SK-N-SH (cell line): ENCODE measurements at regions not wholly inside any gene's neighbourhood (a gene's known extent, or its start where the extent isn't known, plus 50 kb on each side); places are given as distances from the start of the nearest gene placed in this dataset.

Experiments used
- CTCF ChIA-PET: fragments of 300-600, 350-600 bp; formaldehyde crosslinking; extraction: SDS; loops from one replicate; lab custom pipeline; 2021; lab: Yijun Ruan, JAX
- POLR2A ChIA-PET: fragments of 350-600 bp; sonication (Branson Sonifier 250); formaldehyde crosslinking; extraction: SDS; loops from one replicate; lab custom pipeline; 2020; ENCODE audit warnings: antibody characterized with exemption, inconsistent platforms; lab: Yijun Ruan, JAX
- DNase-seq: peaks from one replicate; pipeline ENCODE4 v3.0.0; 2012
- H2AFZ ChIP-seq: fragments of 200-600 bp; sonication (generic); 2 replicates; pipeline ENCODE4 v1.8.1; 2016; ENCODE audit warnings: antibody characterized with exemption, mild to moderate bottlenecking, low read depth
- H3F3A ChIP-seq: fragments of 200-600 bp; sonication (generic); replicated peaks from 2 replicates; pipeline ENCODE3; 2016; ENCODE audit warnings: antibody characterized with exemption, mild to moderate bottlenecking; ENCODE audit not compliant: insufficient read depth
- H3K27ac ChIP-seq, 2 experiments: fragments of 200-500 bp in 1 of 2; fragments of 200-600 bp in 1 of 2; sonication (Bioruptor generic) in 1 of 2; sonication (generic), shearing (Covaris generic) in 1 of 2; 2 replicates each; pipeline versions ENCODE4 v1.5.1 to v1.6.1; 2014 to 2016; ENCODE audit warnings: low read depth in 2 of 2, inconsistent platforms in 1 of 2, low read length in 1 of 2, mild to moderate bottlenecking in 1 of 2, mixed read lengths in 1 of 2
- H3K27me3 ChIP-seq: fragments of 200-600 bp; sonication (generic), shearing (Covaris generic); 2 replicates; pipeline ENCODE4 v1.6.1; 2016; ENCODE audit warnings: mixed run types; ENCODE audit not compliant: insufficient read depth
- H3K36me3 ChIP-seq, 2 experiments: fragments of 200-500 bp in 1 of 2; fragments of 200-600 bp in 1 of 2; sonication (Bioruptor generic) in 1 of 2; sonication (generic) in 1 of 2; replicated peaks in 1 of 2; 2 replicates each; pipeline versions ENCODE3 to v1.5.1; 2014 to 2016; ENCODE audit warnings: low read length in 1 of 2, mild to moderate bottlenecking in 1 of 2; ENCODE audit not compliant: insufficient read depth in 2 of 2, control insufficient read depth in 1 of 2
- H3K4me1 ChIP-seq, 2 experiments: fragments of 200-500 bp in 1 of 2; fragments of 200-600 bp in 1 of 2; sonication (Bioruptor generic) in 1 of 2; sonication (generic), shearing (Covaris generic) in 1 of 2; 2 replicates each; pipeline versions ENCODE4 v1.5.1 to v1.6.1; 2014 to 2016; ENCODE audit warnings: low read depth in 1 of 2, low read length in 1 of 2, mixed run types in 1 of 2; ENCODE audit not compliant: insufficient read depth in 2 of 2, control insufficient read depth in 1 of 2
- H3K4me2 ChIP-seq: fragments of 200-600 bp; sonication (generic), shearing (Covaris generic); 2 replicates; pipeline ENCODE4 v1.6.1; 2017; ENCODE audit warnings: mixed run types
- H3K4me3 ChIP-seq, 2 experiments: fragments of 200-500 bp in 1 of 2; fragments of 200-600 bp in 1 of 2; sonication (Bioruptor generic) in 1 of 2; sonication (generic), shearing (Covaris generic) in 1 of 2; 2 replicates each; pipeline versions ENCODE4 v1.5.1 to v1.8.1; 2014 to 2016; ENCODE audit warnings: low read depth in 2 of 2, inconsistent platforms in 1 of 2, low read length in 1 of 2, mild to moderate bottlenecking in 1 of 2, mixed read lengths in 1 of 2, moderate library complexity in 1 of 2
- H3K79me2 ChIP-seq: fragments of 200-600 bp; sonication (generic); 2 replicates; pipeline ENCODE4 v1.8.1; 2017; ENCODE audit warnings: mild to moderate bottlenecking; ENCODE audit not compliant: insufficient read depth
- H3K9ac ChIP-seq: fragments of 200-600 bp; sonication (generic); 2 replicates; pipeline ENCODE4 v1.6.1; 2017; ENCODE audit warnings: mixed run types
- H3K9me2 ChIP-seq: fragments of 200-600 bp; sonication (generic); 2 replicates; pipeline ENCODE4 v1.6.1; 2017; ENCODE audit warnings: mixed run types
- H3K9me3 ChIP-seq: fragments of 200-600 bp; sonication (generic); 2 replicates; pipeline ENCODE4 v1.6.1; 2017; ENCODE audit warnings: mixed run types, mild to moderate bottlenecking, moderate library complexity
- H4K20me1 ChIP-seq: fragments of 200-600 bp; sonication (generic); 2 replicates; pipeline ENCODE4 v1.6.1; 2017; ENCODE audit warnings: mild to moderate bottlenecking, mixed run types; ENCODE audit not compliant: insufficient read depth
- GATA2 ChIP-seq: sonication (generic); formaldehyde crosslinking; IDR thresholded peaks from 2 replicates; pipeline ENCODE4 v1.5.0; 2020; ENCODE audit warnings: mild to moderate bottlenecking, missing genetic modification reagents
- JUND ChIP-seq: IDR thresholded peaks from 2 replicates; pipeline ENCODE4 v1.4.0; 2012
- NFIC ChIP-seq: IDR thresholded peaks from 2 replicates; pipeline ENCODE4 v1.4.0; 2012; ENCODE audit warnings: borderline replicate concordance
- RCOR1 ChIP-seq: fragments of 150-350 bp; IDR thresholded peaks from 2 replicates; pipeline ENCODE4 v1.6.1; 2017; ENCODE audit warnings: antibody characterized with exemption, low read length
- REST ChIP-seq: IDR thresholded peaks from 2 replicates; pipeline ENCODE4 v1.6.1; 2012; ENCODE audit warnings: mild to moderate bottlenecking, low read depth, low read length, moderate library complexity
- RFX5 ChIP-seq: IDR thresholded peaks from 2 replicates; pipeline ENCODE4 v1.6.1; 2012; ENCODE audit warnings: mild to moderate bottlenecking, improper control_type of control experiment, low read length
- TCF12 ChIP-seq: IDR thresholded peaks from 2 replicates; pipeline ENCODE4 v1.4.0; 2012
- USF1 ChIP-seq: IDR thresholded peaks from 2 replicates; pipeline ENCODE4 v1.4.0; 2012; ENCODE audit warnings: low read depth, borderline replicate concordance
- WGBS: methylation state at CpG from one replicate; pipeline ENCODE4 v1.1.6; 2017; ENCODE audit warnings: low lambda C conversion rate; 5-methylcytosine and 5-hydroxymethylcytosine counted together

GRCh38 chr13:63625869-63626268 is 2210.2 kb upstream of the PCDH20 start:
- Histone ChIP-seq H3K4me3 (no peak overlapping the region), H3K27me3 (no peaks in the 10 kb centered on the region), H3K36me3 (no peaks in the 10 kb centered on the region), H3K27ac (no peak overlapping the region), H3K9ac (no peak overlapping the region), H2AFZ (no peak overlapping the region), H4K20me1 (no peaks in the 10 kb centered on the region)
- CTCF ChIA-PET, result interaction anchor here (2.3 kb wide), 1 partner anchor 10 kb away, joined by 8 read pairs; no protein-coding TSS in a partner anchor
- no peak for TF ChIP-seq REST
- TF ChIP-seq, all 33 proteins: peak for 0
- H3K9me2 ChIP-seq, result no peaks in the 10 kb centered on the region
- H3K79me2 ChIP-seq, result no peaks in the 10 kb centered on the region
- DNase-seq, result no peak
- 60% methylated on average over 1 of the region's 1 CpG for WGBS
- H3K4me2 ChIP-seq, result no peak overlapping the region
- H3F3A ChIP-seq, result no peaks in the 10 kb centered on the region
- H3K4me1 ChIP-seq, result no peaks in the 10 kb centered on the region
- POLR2A ChIA-PET, result no interaction called here
- H3K9me3 ChIP-seq, result no peaks in the 10 kb centered on the region

- Histone ChIP-seq H3K4me3 (no peak overlapping the region), H3K4me1 (no peaks in the 10 kb centered on the region), H3K9me2 (peaks cover 3% of the 10 kb centered on the region; the same call in 1 of the 2 replicates), H2AFZ (no peak overlapping the region), H3K9ac (no peak overlapping the region), H3K27ac (no peak overlapping the region), H3K9me3 (0 out of 2 replicates have a peak, but pooled peaks cover 3% of the 10 kb centered on the region), H3F3A (no peaks in the 10 kb centered on the region), H3K27me3 (no peaks in the 10 kb centered on the region), H4K20me1 (no peaks in the 10 kb centered on the region)
- WGBS, result 58% methylated on average over 5 of the region's 5 CpGs
- no peak for DNase-seq
- POLR2A ChIA-PET, result no interaction called here
- CTCF ChIA-PET, result no interaction called here
- no peak for TF ChIP-seq TCF12
- no peak for TF ChIP-seq RCOR1
- TF ChIP-seq, all 33 proteins: peak for 0
- Histone ChIP-seq H3K36me3 (no peaks in the 10 kb centered on the region), H3K79me2 (no peaks in the 10 kb centered on the region), H3K4me2 (no peak overlapping the region)
Observed at GRCh38 chr13:63614874-63615612, 2199.4 kb upstream of the PCDH20 start.

- peaks cover 3% of the 10 kb centered on the region; the same call in 1 of the 2 replicates for H3K9me2 ChIP-seq
- H3K9me3 ChIP-seq, result 0 out of 2 replicates have a peak, but pooled peaks cover 3% of the 10 kb centered on the region
- CTCF ChIA-PET, result interaction anchor here (0.7 kb wide), 1 partner anchor 10 kb away, joined by 3 read pairs; no protein-coding TSS in a partner anchor
Observed at GRCh38 chr13:63607153-63607552, 2191.5 kb upstream of the PCDH20 start.

More at GRCh38 chr13:63607153-63607552, 2191.5 kb upstream of the PCDH20 start:
- WGBS, result 64% methylated on average over 1 of the region's 1 CpG
- no peaks in the 10 kb centered on the region for H3K36me3 ChIP-seq
- H3K4me1 ChIP-seq, result no peaks in the 10 kb centered on the region
- no peak for DNase-seq
- no peak overlapping the region for H3K4me3 ChIP-seq
- no peaks in the 10 kb centered on the region for H4K20me1 ChIP-seq
- no peak overlapping the region for H3K4me2 ChIP-seq
- TF ChIP-seq JUND (no peak), NFIC (no peak), RFX5 (no peak), GATA2 (no peak), USF1 (no peak)
- POLR2A ChIA-PET, result no interaction called here
- H3K79me2 ChIP-seq, result no peaks in the 10 kb centered on the region
- H3K9ac ChIP-seq, result no peak overlapping the region
- H3K27ac ChIP-seq, result no peak overlapping the region
- no peaks in the 10 kb centered on the region for H3K27me3 ChIP-seq
- H2AFZ ChIP-seq, result no peak overlapping the region
- no peaks in the 10 kb centered on the region for H3F3A ChIP-seq
